ENCODE measurements at regions not wholly inside any gene's neighbourhood (a gene's known extent, or its start where the extent isn't known, plus 50 kb on each side); places are given as distances from the start of the nearest gene placed in this dataset.

DNA sequence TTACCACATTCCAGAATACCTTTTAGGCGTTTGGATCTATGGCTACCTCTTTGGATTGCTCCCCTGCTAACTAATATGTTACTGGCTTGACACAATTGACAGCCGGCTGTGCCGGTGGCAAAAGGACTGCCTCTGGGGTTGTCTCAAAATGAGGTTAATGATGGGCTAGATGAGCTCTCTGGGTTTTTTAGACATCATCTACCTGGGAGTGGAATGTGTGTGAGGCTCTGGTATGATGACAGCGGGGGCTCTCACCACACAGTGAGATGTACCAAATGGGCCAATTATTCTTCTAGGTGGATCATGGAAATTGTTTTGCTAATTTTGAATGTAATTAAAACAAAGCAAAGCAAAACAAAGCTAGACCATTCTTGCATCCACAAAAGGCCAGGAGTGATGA lies 391.1 kb upstream of the SPRED2 start:
- H3K36me3 ChIP-seq = no peaks in the 10 kb centered on the region
- no peak for ATAC-seq
- TF ChIP-seq POLR2AphosphoS5 (IDR thresholded peaks at IDR 0.05) (no peak), POLR2A (IDR thresholded peaks at IDR 0.05) (no peak), CTCF (IDR thresholded peaks at IDR 0.05) (no peak), EP300 (IDR thresholded peaks at IDR 0.05) (no peak)
- 49 to 70% methylated on average over 4 of the region's 4 CpGs for WGBS, 2 donors (ENCODE audit: low coverage in 1 of 2)
- no peak overlapping the region for H3K4me3 ChIP-seq
- no peaks in the 10 kb centered on the region for H3K27me3 ChIP-seq
- H3K4me1 ChIP-seq = no peaks in the 10 kb centered on the region
- H3K27ac ChIP-seq = no peak overlapping the region
- H3K9me3 ChIP-seq = peaks cover 0 to 7% (median 0%) of the 10 kb centered on the region in 3 donors

DNA sequence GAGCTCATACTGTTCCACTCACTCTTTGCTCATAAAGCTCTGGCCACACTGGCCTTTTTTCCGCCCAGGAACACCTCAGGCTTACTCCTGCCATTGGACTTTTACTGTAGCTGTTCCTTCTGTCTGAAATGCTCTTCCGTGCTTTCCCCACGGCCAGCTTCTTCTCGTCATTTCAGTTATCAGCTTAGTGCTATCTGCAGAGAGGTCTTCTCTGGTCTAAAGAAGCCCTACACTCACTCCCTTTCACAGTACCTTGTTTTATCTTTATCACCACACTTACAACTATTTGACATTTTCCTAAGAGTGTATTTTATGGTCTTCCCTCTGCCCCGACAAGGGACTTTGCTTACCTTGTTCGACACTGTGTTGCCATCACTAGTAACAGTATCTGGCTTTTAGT lies 388.1 kb upstream of the SPRED2 start:
- ATAC-seq = no peak
- H3K36me3 ChIP-seq = no peaks in the 10 kb centered on the region
- 82 to 91% methylated on average over 6 of the region's 6 CpGs for WGBS, 2 donors (ENCODE audit: low coverage in 1 of 2)
- H3K9me3 ChIP-seq = peaks cover 0 to 7% (median 0%) of the 10 kb centered on the region in 3 donors
- no peak for TF ChIP-seq POLR2AphosphoS5 (IDR thresholded peaks at IDR 0.05)
- TF ChIP-seq CTCF (IDR thresholded peaks at IDR 0.05) = no peak
- no peak for TF ChIP-seq EP300 (IDR thresholded peaks at IDR 0.05)
- no peak for TF ChIP-seq POLR2A (IDR thresholded peaks at IDR 0.05)
- H3K27ac ChIP-seq = no peak overlapping the region
- H3K4me1 ChIP-seq = no peaks in the 10 kb centered on the region
- H3K27me3 ChIP-seq = no peaks in the 10 kb centered on the region
- no peak overlapping the region for H3K4me3 ChIP-seq

DNA sequence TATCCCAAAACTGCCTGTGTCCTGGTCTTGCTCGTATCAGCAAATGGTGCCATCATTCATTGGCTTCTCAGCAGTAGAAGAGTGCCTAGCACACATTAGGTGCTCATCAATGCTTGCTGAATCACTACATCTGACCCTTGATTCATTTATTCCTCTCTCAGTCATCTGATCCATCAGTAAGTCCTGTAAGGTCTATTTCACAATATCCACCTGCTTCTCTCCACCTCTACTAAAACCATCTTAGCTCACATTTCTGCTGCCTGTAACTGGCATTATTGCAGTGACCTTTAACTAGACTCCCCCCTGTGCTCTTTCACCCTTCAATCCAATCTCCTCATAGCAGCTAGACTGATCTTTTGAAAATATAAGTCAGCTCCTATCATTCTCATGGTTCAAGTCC lies 387.6 kb upstream of the SPRED2 start:
- H3K4me3 ChIP-seq = no peak overlapping the region
- H3K27me3 ChIP-seq = no peaks in the 10 kb centered on the region
- no peak for TF ChIP-seq POLR2AphosphoS5 (IDR thresholded peaks at IDR 0.05)
- no peak for TF ChIP-seq POLR2A (IDR thresholded peaks at IDR 0.05)
- no peak for TF ChIP-seq CTCF (IDR thresholded peaks at IDR 0.05)
- TF ChIP-seq EP300 (IDR thresholded peaks at IDR 0.05) = no peak
- H3K36me3 ChIP-seq = no peaks in the 10 kb centered on the region
- no peak overlapping the region for H3K27ac ChIP-seq
- ATAC-seq = no peak
- 85 to 94% methylated on average over 1 of the region's 1 CpG for WGBS, 2 donors (ENCODE audit: low coverage in 1 of 2)
- H3K4me1 ChIP-seq = no peaks in the 10 kb centered on the region
- H3K9me3 ChIP-seq = peaks cover 0 to 7% (median 0%) of the 10 kb centered on the region in 3 donors

GRCh38 chr2:65818873-65819451 lies 386.6 kb upstream of the SPRED2 start:
- ATAC-seq = no peak
- H3K27me3 ChIP-seq = no peaks in the 10 kb centered on the region
- H3K4me3 ChIP-seq = no peak overlapping the region
- WGBS, 2 donors (ENCODE audit: low coverage in 1 of 2) = 88% methylated on average over 3 of the region's 3 CpGs
- H3K27ac ChIP-seq = no peak overlapping the region
- no peaks in the 10 kb centered on the region for H3K4me1 ChIP-seq
- TF ChIP-seq POLR2AphosphoS5 (IDR thresholded peaks at IDR 0.05) = no peak
- no peak for TF ChIP-seq POLR2A (IDR thresholded peaks at IDR 0.05)
- TF ChIP-seq CTCF (IDR thresholded peaks at IDR 0.05) = no peak
- TF ChIP-seq EP300 (IDR thresholded peaks at IDR 0.05) = no peak
- H3K36me3 ChIP-seq = no peaks in the 10 kb centered on the region
- peaks cover 0 to 7% (median 0%) of the 10 kb centered on the region in 3 donors for H3K9me3 ChIP-seq

GRCh38 chr2:65813631-65814173 lies 381.3 kb upstream of the SPRED2 start:
- Histone ChIP-seq H3K4me1 (no peaks in the 10 kb centered on the region), H3K27ac (no peak overlapping the region), H3K36me3 (no peaks in the 10 kb centered on the region), H3K4me3 (no peak overlapping the region), H3K9me3 (peaks cover 0 to 6% (median 0%) of the 10 kb centered on the region in 3 donors), H3K27me3 (no peaks in the 10 kb centered on the region)
- no peak for ATAC-seq
- no peak for TF ChIP-seq CTCF (IDR thresholded peaks at IDR 0.05)
- TF ChIP-seq POLR2AphosphoS5 (IDR thresholded peaks at IDR 0.05) = no peak
- no peak for TF ChIP-seq EP300 (IDR thresholded peaks at IDR 0.05)
- TF ChIP-seq POLR2A (IDR thresholded peaks at IDR 0.05) = no peak
- 78 to 84% methylated on average over 2 of the region's 2 CpGs for WGBS, 2 donors (ENCODE audit: low coverage in 1 of 2)

All from gastroesophageal sphincter (tissue), 4 donors.